Kidney epithelial cell (primary cell): ENCODE measurements at regions not wholly inside any gene's neighbourhood (a gene's known extent, or its start where the extent isn't known, plus 50 kb on each side); places are given as distances from the start of the nearest gene placed in this dataset.

ENCODE experiments used
- DNase-seq: peaks from one replicate; pipeline ENCODE4 v3.0.0-alpha.2; 2010; ENCODE audit warnings: low read depth
- H3K27me3 ChIP-seq: 2 replicates; pipeline ENCODE4 v1.6.0; 2011; ENCODE audit warnings: low read length; ENCODE audit not compliant: control insufficient read depth, insufficient read depth
- H3K36me3 ChIP-seq: 2 replicates; pipeline ENCODE4 v1.5.1; 2011; ENCODE audit warnings: low read length; ENCODE audit not compliant: control insufficient read depth, insufficient read depth
- H3K4me3 ChIP-seq: 2 replicates; pipeline ENCODE4 v1.5.1; 2011; ENCODE audit warnings: low read depth, mild to moderate bottlenecking, control low read depth, low read length
- TF ChIP-seq, protein P1 (sequence below): IDR thresholded peaks from 2 replicates; pipeline ENCODE4 v1.5.1; 2011; ENCODE audit warnings: mild to moderate bottlenecking, moderate library complexity, low read length, control low read depth, inconsistent platforms; ENCODE audit not compliant: insufficient read depth, poor library complexity, severe bottlenecking

DNA sequence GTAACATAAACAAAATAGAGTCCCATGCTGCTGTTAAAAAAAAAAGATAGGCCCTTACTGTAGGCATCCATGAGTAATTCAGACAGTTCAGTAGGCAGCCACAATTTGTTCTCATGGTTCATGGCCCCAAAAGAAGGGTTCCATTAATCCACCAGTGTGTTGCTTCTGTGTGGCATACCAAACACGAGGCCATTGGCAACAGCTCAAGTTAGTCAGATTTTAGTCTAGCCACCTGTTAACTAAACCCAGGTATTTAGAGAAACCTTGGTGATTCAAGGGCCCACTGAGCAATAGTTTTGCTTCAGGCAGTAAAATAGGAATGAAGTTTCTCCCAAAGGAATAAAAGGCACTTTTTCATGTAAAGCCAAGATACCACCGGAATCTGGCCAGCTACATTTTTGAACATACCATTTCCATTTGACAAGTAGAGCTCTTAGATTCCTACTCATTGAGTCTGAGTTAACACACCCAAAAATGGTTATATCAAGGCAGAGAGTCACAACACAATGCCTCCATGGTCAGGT, 80.1 kb upstream of the SRD5A2 start:
- Histone ChIP-seq H3K36me3 (no peaks in the 10 kb centered on the region), H3K27me3 (no peaks in the 10 kb centered on the region), H3K4me3 (no peak overlapping the region)
- no peak for DNase-seq
- TF ChIP-seq, protein P1, sequence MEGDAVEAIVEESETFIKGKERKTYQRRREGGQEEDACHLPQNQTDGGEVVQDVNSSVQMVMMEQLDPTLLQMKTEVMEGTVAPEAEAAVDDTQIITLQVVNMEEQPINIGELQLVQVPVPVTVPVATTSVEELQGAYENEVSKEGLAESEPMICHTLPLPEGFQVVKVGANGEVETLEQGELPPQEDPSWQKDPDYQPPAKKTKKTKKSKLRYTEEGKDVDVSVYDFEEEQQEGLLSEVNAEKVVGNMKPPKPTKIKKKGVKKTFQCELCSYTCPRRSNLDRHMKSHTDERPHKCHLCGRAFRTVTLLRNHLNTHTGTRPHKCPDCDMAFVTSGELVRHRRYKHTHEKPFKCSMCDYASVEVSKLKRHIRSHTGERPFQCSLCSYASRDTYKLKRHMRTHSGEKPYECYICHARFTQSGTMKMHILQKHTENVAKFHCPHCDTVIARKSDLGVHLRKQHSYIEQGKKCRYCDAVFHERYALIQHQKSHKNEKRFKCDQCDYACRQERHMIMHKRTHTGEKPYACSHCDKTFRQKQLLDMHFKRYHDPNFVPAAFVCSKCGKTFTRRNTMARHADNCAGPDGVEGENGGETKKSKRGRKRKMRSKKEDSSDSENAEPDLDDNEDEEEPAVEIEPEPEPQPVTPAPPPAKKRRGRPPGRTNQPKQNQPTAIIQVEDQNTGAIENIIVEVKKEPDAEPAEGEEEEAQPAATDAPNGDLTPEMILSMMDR, result no peak

DNA sequence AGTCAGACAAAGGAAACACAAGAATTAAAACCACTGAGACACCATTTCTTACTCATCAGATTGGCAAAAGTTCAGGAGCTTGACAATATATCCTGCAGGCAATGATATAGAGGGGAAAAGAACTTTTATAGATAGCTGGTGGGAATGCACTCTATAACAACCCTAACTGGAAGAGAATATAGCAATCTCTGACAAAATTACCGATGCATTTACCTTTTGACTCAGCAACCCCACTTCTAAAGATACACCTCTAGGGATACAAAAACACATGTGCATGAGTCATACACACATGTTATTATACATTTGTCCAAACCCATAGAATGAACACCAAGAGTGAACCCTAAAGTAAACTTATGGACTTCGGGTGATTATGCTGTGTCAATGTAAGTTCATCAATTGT, 79.4 kb upstream of the SRD5A2 start:
- TF ChIP-seq, protein P1, result no peak
- DNase-seq, result no peak
- no peaks in the 10 kb centered on the region for H3K27me3 ChIP-seq
- no peaks in the 10 kb centered on the region for H3K36me3 ChIP-seq
- H3K4me3 ChIP-seq, result no peak overlapping the region

DNA sequence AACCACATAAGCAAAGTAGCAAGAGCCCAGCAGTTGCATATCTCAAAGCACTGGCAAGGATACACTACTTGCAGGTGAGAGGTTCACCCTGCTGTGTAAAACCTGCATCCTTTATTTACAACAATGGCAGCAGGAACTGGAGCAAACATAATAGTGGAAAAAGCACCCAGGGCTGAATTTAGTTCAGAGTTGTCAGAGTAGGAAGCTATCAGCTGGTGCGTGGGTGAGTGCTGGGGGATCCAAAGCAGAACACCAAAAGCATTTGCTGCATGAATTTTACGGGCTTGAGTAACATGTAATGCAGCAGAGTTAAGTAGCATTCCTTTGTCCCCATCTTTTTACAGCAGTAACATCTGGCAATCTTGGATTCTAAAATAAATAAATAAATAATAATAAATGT, 73.5 kb upstream of the SRD5A2 start:
- Histone ChIP-seq H3K4me3 (no peak overlapping the region), H3K27me3 (peaks cover 4% of the 10 kb centered on the region), H3K36me3 (no peaks in the 10 kb centered on the region)
- no peak for DNase-seq
- TF ChIP-seq, protein P1, result no peak

GRCh38 chr2:31651736-31652135, 71.0 kb upstream of the SRD5A2 start:
- TF ChIP-seq, protein P1, result no peak
- Histone ChIP-seq H3K36me3 (no peaks in the 10 kb centered on the region), H3K4me3 (no peak overlapping the region), H3K27me3 (peaks cover 4% of the 10 kb centered on the region)
- no peak for DNase-seq

DNA sequence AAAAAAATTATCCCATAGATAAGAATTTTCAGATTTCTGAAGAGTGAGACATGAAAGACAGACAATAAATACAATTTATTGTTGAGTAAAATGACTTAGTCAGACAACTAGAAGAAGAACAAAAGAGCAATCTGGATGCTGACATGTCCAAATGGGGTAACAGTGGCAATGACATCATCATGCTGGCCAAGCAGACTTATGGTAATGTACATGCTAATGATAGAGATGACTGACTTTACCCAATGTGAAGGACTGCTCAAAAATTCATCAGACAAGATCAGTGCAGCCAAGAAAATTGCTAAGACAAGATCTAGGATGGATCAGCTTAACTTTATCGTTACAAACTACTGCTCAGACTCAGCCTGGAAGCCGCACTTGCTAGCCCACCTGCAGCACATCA, 70.5 kb upstream of the SRD5A2 start:
- no peak overlapping the region for H3K4me3 ChIP-seq
- no peak for DNase-seq
- peaks cover 4% of the 10 kb centered on the region for H3K27me3 ChIP-seq
- H3K36me3 ChIP-seq, result no peaks in the 10 kb centered on the region
- TF ChIP-seq, protein P1, result no peak

- no peaks in the 10 kb centered on the region for H3K27me3 ChIP-seq
Observed at GRCh38 chr2:31644551-31644950, 63.8 kb upstream of the SRD5A2 start.

More at GRCh38 chr2:31644551-31644950, 63.8 kb upstream of the SRD5A2 start:
- no peak overlapping the region for H3K4me3 ChIP-seq
- TF ChIP-seq, protein P1, result no peak
- no peaks in the 10 kb centered on the region for H3K36me3 ChIP-seq
- DNase-seq, result no peak
